Body of pancreas (tissue), 4 donors: ENCODE measurements at regions not wholly inside any gene's neighbourhood (a gene's known extent, or its start where the extent isn't known, plus 50 kb on each side); places are given as distances from the start of the nearest gene placed in this dataset.

ENCODE experiments used
- ATAC-seq: fragments of 150-250 bp; one replicate; pipeline ENCODE4 v1.9.1; 2016
- DNase-seq, 4 donors: peaks; one replicate each; pipeline ENCODE4 v3.0.0-alpha.2; 2019
- H3K27ac ChIP-seq, 4 donors: fragments of 200-600 bp; sonication (generic); 1 replicate in 3 of 4; 2 replicates in 1 of 4; pipeline versions ENCODE4 v1.5.1 to v1.6.1; 2016 to 2019; ENCODE audit warnings: mild to moderate bottlenecking in 1 of 4, mixed read lengths in 1 of 4, moderate library complexity in 1 of 4
- H3K27me3 ChIP-seq, 2 donors: fragments of 200-600 bp; sonication (generic); one replicate each; pipeline ENCODE4 v1.6.0; 2016; ENCODE audit warnings: mild to moderate bottlenecking in 1 of 2
- H3K36me3 ChIP-seq, 2 donors: fragments of 200-600 bp; sonication (generic); replicated peaks in 1 of 2; 2 replicates each; pipeline ENCODE4 v1.5.1; 2016; ENCODE audit warnings: low read depth in 2 of 2; ENCODE audit not compliant: insufficient read depth in 1 of 2
- H3K4me1 ChIP-seq: fragments of 200-600 bp; sonication (generic); one replicate; pipeline ENCODE4 v1.6.0; 2016
- H3K4me3 ChIP-seq, 2 donors: fragments of 200-600 bp; sonication (generic); 1 replicate in 1 of 2; 2 replicates in 1 of 2; pipeline ENCODE4 v1.5.1; 2016 to 2019
- H3K9me3 ChIP-seq, 3 donors: fragments of 200-600 bp; sonication (generic); 1 replicate in 2 of 3; 2 replicates in 1 of 3; pipeline ENCODE4 v1.5.1; 2016
- CTCF ChIP-seq, 7 experiments: fragments of 450-650 bp in 4 of 7; fragments of 200-600 bp in 3 of 7; sonication (generic) in 3 of 7; IDR thresholded peaks; one replicate each; pipeline ENCODE4 v1.5.1; 2016 to 2019; ENCODE audit warnings: antibody characterized with exemption in 7 of 7
- POLR2A ChIP-seq, 3 donors: fragments of 450-650 bp; IDR thresholded peaks; one replicate each; pipeline ENCODE4 v1.6.1; 2016; ENCODE audit warnings: antibody characterized with exemption in 3 of 3, mild to moderate bottlenecking in 2 of 3
- WGBS, 2 donors: methylation state at CpG; one replicate each; pipeline ENCODE4 v1.1.5; 2017; 5-methylcytosine and 5-hydroxymethylcytosine counted together
- intact Hi-C: fragments of 100-400 bp; cut with DNase I; formaldehyde crosslinking; loops from one replicate; pipeline ENCODE4 v1.15.1; 2023

GRCh38 chr6:8642131-8642530 lies 206.8 kb upstream of the SLC35B3 start:
- no peaks in the 10 kb centered on the region for H3K27me3 ChIP-seq
- TF ChIP-seq POLR2A (IDR thresholded peaks at IDR 0.05): no peak
- no peak for TF ChIP-seq CTCF (IDR thresholded peaks at IDR 0.05)
- H3K36me3 ChIP-seq: no peaks in the 10 kb centered on the region
- H3K4me3 ChIP-seq: no peak overlapping the region
- H3K9me3 ChIP-seq: no peaks in the 10 kb centered on the region
- 71 to 85% methylated on average over 3 of the region's 3 CpGs for WGBS, 2 donors
- H3K4me1 ChIP-seq: no peaks in the 10 kb centered on the region
- H3K27ac ChIP-seq: no peak overlapping the region
- ATAC-seq (no peak), DNase-seq (no peak)
- intact Hi-C loops: no loop called here

GRCh38 chr6:8639928-8640649 lies 204.7 kb upstream of the SLC35B3 start:
- Histone ChIP-seq H3K27me3 (no peaks in the 10 kb centered on the region), H3K4me3 (no peak overlapping the region), H3K4me1 (no peaks in the 10 kb centered on the region), H3K36me3 (no peaks in the 10 kb centered on the region), H3K27ac (no peak overlapping the region), H3K9me3 (no peaks in the 10 kb centered on the region)
- WGBS, 2 donors: 40 to 58% methylated on average over 3 of the region's 3 CpGs
- DNase-seq (no peak), ATAC-seq (no peak)
- TF ChIP-seq CTCF (IDR thresholded peaks at IDR 0.05) (no peak), POLR2A (IDR thresholded peaks at IDR 0.05) (no peak)
- intact Hi-C loops: no loop called here

- 72 to 75% methylated on average over 4 of the region's 4 CpGs for WGBS, 2 donors
- H3K4me3 ChIP-seq: no peak overlapping the region
- H3K27ac ChIP-seq: no peak overlapping the region
- peaks cover 7% of the 10 kb centered on the region for H3K4me1 ChIP-seq
- H3K36me3 ChIP-seq: no peaks in the 10 kb centered on the region
- TF ChIP-seq POLR2A (IDR thresholded peaks at IDR 0.05): no peak
- TF ChIP-seq CTCF (IDR thresholded peaks at IDR 0.05): no peak
- no peak for ATAC-seq
- H3K9me3 ChIP-seq: no peaks in the 10 kb centered on the region
- no peaks in the 10 kb centered on the region for H3K27me3 ChIP-seq
- intact Hi-C loops: no loop called here
- DNase-seq: no peak
Observed at GRCh38 chr6:8637896-8638597, 202.7 kb upstream of the SLC35B3 start.

GRCh38 chr6:8633762-8634161 lies 198.4 kb upstream of the SLC35B3 start:
- H3K27ac ChIP-seq: no peak overlapping the region
- intact Hi-C loops: no loop called here
- H3K27me3 ChIP-seq: no peaks in the 10 kb centered on the region
- DNase-seq: no peak
- peaks cover 10% of the 10 kb centered on the region for H3K4me1 ChIP-seq
- H3K36me3 ChIP-seq: no peaks in the 10 kb centered on the region
- ATAC-seq: no peak
- H3K9me3 ChIP-seq: no peaks in the 10 kb centered on the region
- H3K4me3 ChIP-seq: no peak overlapping the region
- 19 to 35% methylated on average over 3 of the region's 3 CpGs for WGBS, 2 donors
- TF ChIP-seq CTCF (IDR thresholded peaks at IDR 0.05) (no peak), POLR2A (IDR thresholded peaks at IDR 0.05) (no peak)
